ENCODE measurements at regions not wholly inside any gene's neighbourhood (a gene's known extent, or its start where the extent isn't known, plus 50 kb on each side); places are given as distances from the start of the nearest gene placed in this dataset.

DNA sequence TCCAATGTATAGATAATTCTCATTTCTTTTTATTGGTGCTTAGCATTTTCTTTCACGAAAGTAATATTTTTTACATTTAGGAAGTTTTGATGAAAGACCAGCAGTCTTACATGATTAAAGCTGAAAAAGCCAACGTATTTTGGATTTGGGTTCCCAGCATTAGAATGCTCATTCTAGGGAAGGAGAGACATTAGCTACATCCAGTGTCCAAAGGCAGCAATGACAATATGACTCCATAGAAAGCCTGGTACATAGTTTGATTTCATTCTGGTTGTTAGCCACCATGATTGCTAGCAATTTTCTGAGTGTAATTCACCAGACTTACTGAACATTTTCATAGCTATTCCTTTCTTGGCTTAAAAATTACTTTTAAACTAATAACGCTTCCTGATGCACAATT is 1397.5 kb downstream of the PCDH7 start (continued):
- no peak for TF ChIP-seq CHD2 (IDR thresholded peaks at IDR 0.05; ENCODE audit: low read length)
- no peak for TF ChIP-seq EZH2 (IDR thresholded peaks at IDR 0.05; ENCODE audit: low read depth, low read length, severe bottlenecking)
- no peak for TF ChIP-seq TEAD4 (IDR thresholded peaks at IDR 0.05; ENCODE audit: low read depth, low read length)
- no peak for TF ChIP-seq KDM5A (IDR thresholded peaks at IDR 0.05; ENCODE audit: low read length)
- no peak for TF ChIP-seq CHD1 (IDR thresholded peaks at IDR 0.05; ENCODE audit: low read depth, low read length)
- peak; percentile 48 to 51 for TF ChIP-seq RAD21 (IDR thresholded peaks at IDR 0.05 in 1 of 2, conservative IDR thresholded peaks at IDR 0.05 in 1 of 2; ENCODE audit: low read depth in 2 of 2, low read length in 2 of 2)
